Trophoblast cell (in vitro differentiated cells and primary cell): ENCODE measurements at regions not wholly inside any gene's neighbourhood (a gene's known extent, or its start where the extent isn't known, plus 50 kb on each side); places are given as distances from the start of the nearest gene placed in this dataset.

Experiments used
- DNase-seq, 2 donors: peaks; one replicate each; pipeline ENCODE4 v3.0.0-alpha.2; 2016
- H2AFZ ChIP-seq: 2 replicates; pipeline ENCODE4 v1.6.1; 2013; ENCODE audit warnings: low read length, moderate library complexity, mild to moderate bottlenecking; ENCODE audit not compliant: insufficient read depth, poor library complexity
- H2AK5ac ChIP-seq: 2 replicates; pipeline ENCODE4 v1.6.1; 2013; ENCODE audit warnings: mild to moderate bottlenecking, low read length
- H2BK120ac ChIP-seq: 2 replicates; pipeline ENCODE4 v1.6.1; 2013; ENCODE audit warnings: low read length, mild to moderate bottlenecking, moderate library complexity; ENCODE audit not compliant: insufficient read depth, poor library complexity
- H2BK12ac ChIP-seq: 2 replicates; pipeline ENCODE4 v1.6.1; 2013; ENCODE audit warnings: mild to moderate bottlenecking, low read length, moderate library complexity
- H2BK5ac ChIP-seq: 2 replicates; pipeline ENCODE4 v1.6.1; 2013; ENCODE audit warnings: low read length, low read depth, moderate library complexity, mild to moderate bottlenecking; ENCODE audit not compliant: poor library complexity
- H3K14ac ChIP-seq: 2 replicates; pipeline ENCODE4 v1.6.1; 2013; ENCODE audit warnings: mild to moderate bottlenecking, low read length
- H3K18ac ChIP-seq: 2 replicates; pipeline ENCODE4 v1.6.1; 2013; ENCODE audit warnings: mild to moderate bottlenecking, low read length
- H3K23ac ChIP-seq: 2 replicates; pipeline ENCODE4 v1.6.1; 2013; ENCODE audit warnings: low read length
- H3K27ac ChIP-seq: 2 replicates; pipeline ENCODE4 v1.5.1; 2013; ENCODE audit warnings: low read depth, mild to moderate bottlenecking, inconsistent platforms, low read length, moderate library complexity
- H3K27me3 ChIP-seq: 2 replicates; pipeline ENCODE4 v1.6.1; 2013; ENCODE audit warnings: inconsistent platforms, mild to moderate bottlenecking, low read length, moderate library complexity; ENCODE audit not compliant: insufficient read depth
- H3K36me3 ChIP-seq, 2 experiments: 1 replicate in 1 of 2; 2 replicates in 1 of 2; pipeline ENCODE4 v1.6.1; 2013; ENCODE audit warnings: low read length in 2 of 2, mild to moderate bottlenecking in 2 of 2, moderate library complexity in 1 of 2; ENCODE audit not compliant: insufficient read depth in 2 of 2, control insufficient read depth in 1 of 2
- H3K4ac ChIP-seq: 2 replicates; pipeline ENCODE4 v1.6.1; 2013; ENCODE audit warnings: low read depth, mild to moderate bottlenecking, low read length, moderate library complexity
- H3K4me1 ChIP-seq, 2 experiments: 1 replicate in 1 of 2; 2 replicates in 1 of 2; pipeline ENCODE4 v1.6.1; 2013; ENCODE audit warnings: low read length in 2 of 2, mild to moderate bottlenecking in 2 of 2, moderate library complexity in 1 of 2; ENCODE audit not compliant: insufficient read depth in 2 of 2, control insufficient read depth in 1 of 2
- H3K4me2 ChIP-seq: 2 replicates; pipeline ENCODE4 v1.6.1; 2013; ENCODE audit warnings: inconsistent platforms, mild to moderate bottlenecking, low read length, moderate library complexity
- H3K4me3 ChIP-seq: 2 replicates; pipeline ENCODE4 v1.5.1; 2013; ENCODE audit warnings: mild to moderate bottlenecking, low read depth, low read length, inconsistent platforms
- H3K79me1 ChIP-seq: one replicate; pipeline ENCODE4 v1.6.1; 2013; ENCODE audit warnings: low read length
- H3K79me2 ChIP-seq: 2 replicates; pipeline ENCODE4 v1.6.1; 2013; ENCODE audit warnings: low read length, mild to moderate bottlenecking; ENCODE audit not compliant: control insufficient read depth, insufficient read depth, poor library complexity
- H3K9ac ChIP-seq: 2 replicates; pipeline ENCODE4 v1.6.1; 2013; ENCODE audit warnings: mild to moderate bottlenecking, low read length
- H3K9me3 ChIP-seq: 2 replicates; pipeline ENCODE4 v1.6.1; 2013; ENCODE audit warnings: low read depth, mild to moderate bottlenecking, control low read depth, inconsistent platforms, low read length; ENCODE audit not compliant: insufficient read depth
- H4K12ac ChIP-seq: 2 replicates; pipeline ENCODE4 v1.6.1; 2013; ENCODE audit warnings: low read depth, mild to moderate bottlenecking, low read length, moderate library complexity
- H4K8ac ChIP-seq: 2 replicates; pipeline ENCODE4 v1.6.1; 2013; ENCODE audit warnings: low read depth, mild to moderate bottlenecking, low read length, moderate library complexity
- H4K91ac ChIP-seq: one replicate; pipeline ENCODE4 v1.6.1; 2013; ENCODE audit warnings: low read depth, mild to moderate bottlenecking, low read length, moderate library complexity
- WGBS: extraction: QIAGEN DNeasy Blood & Tissue Kit; methylation state at CpG from one replicate; pipeline ENCODE4 v1.1.7; 2013; ENCODE audit warnings: missing lambda C conversion rate; ENCODE audit not compliant: insufficient read length, insufficient coverage; ENCODE audit errors: extremely low coverage; 5-methylcytosine and 5-hydroxymethylcytosine counted together

- Histone ChIP-seq H3K79me2 (no peaks in the 10 kb centered on the region), H3K23ac (no peak overlapping the region), H2BK120ac (no peak overlapping the region), H3K4ac (no peak overlapping the region), H3K9me3 (no peaks in the 10 kb centered on the region), H2BK12ac (no peak overlapping the region), H3K27ac (no peak overlapping the region), H4K91ac (no peak overlapping the region), H4K12ac (no peak overlapping the region), H3K36me3 (no peaks in the 10 kb centered on the region), H4K8ac (no peak overlapping the region), H2AK5ac (no peak overlapping the region), H3K79me1 (no peaks in the 10 kb centered on the region), H2AFZ (no peak overlapping the region), H3K9ac (no peak overlapping the region), H3K4me1 (no peaks in the 10 kb centered on the region), H2BK5ac (no peak overlapping the region), H3K18ac (no peak overlapping the region), H3K4me3 (no peak overlapping the region), H3K14ac (no peak overlapping the region), H3K4me2 (no peak overlapping the region), H3K27me3 (no peaks in the 10 kb centered on the region)
- WGBS, result no CpG with 5 or more reads among the region's 3 CpGs
- no peak for DNase-seq
Measured at GRCh38 chr5:96264047-96264446, 169.0 kb downstream of the PCSK1 start.

GRCh38 chr5:96262105-96262504, 170.9 kb downstream of the PCSK1 start:
- Histone ChIP-seq H3K4ac (no peak overlapping the region), H4K91ac (no peak overlapping the region), H2AK5ac (no peak overlapping the region), H3K23ac (no peak overlapping the region), H3K27ac (no peak overlapping the region), H3K18ac (no peak overlapping the region), H2BK12ac (no peak overlapping the region), H4K8ac (no peak overlapping the region), H3K36me3 (no peaks in the 10 kb centered on the region), H3K9me3 (no peaks in the 10 kb centered on the region), H3K14ac (no peak overlapping the region), H2BK120ac (no peak overlapping the region), H3K4me3 (no peak overlapping the region), H3K27me3 (no peaks in the 10 kb centered on the region), H2AFZ (no peak overlapping the region), H3K79me1 (no peaks in the 10 kb centered on the region), H3K4me1 (no peaks in the 10 kb centered on the region), H4K12ac (no peak overlapping the region), H2BK5ac (no peak overlapping the region), H3K79me2 (no peaks in the 10 kb centered on the region), H3K4me2 (no peak overlapping the region), H3K9ac (no peak overlapping the region)
- peak in 1 of 2 donors; percentile 63 for DNase-seq
- WGBS, result no CpG with 5 or more reads among the region's 3 CpGs

- Histone ChIP-seq H2AK5ac (no peak overlapping the region), H3K4ac (no peak overlapping the region), H2BK120ac (no peak overlapping the region), H3K18ac (no peak overlapping the region), H3K9ac (no peak overlapping the region), H2AFZ (no peak overlapping the region), H4K8ac (no peak overlapping the region), H4K91ac (no peak overlapping the region), H3K9me3 (no peaks in the 10 kb centered on the region), H3K27ac (no peak overlapping the region), H3K4me1 (no peaks in the 10 kb centered on the region), H3K27me3 (no peaks in the 10 kb centered on the region), H3K14ac (no peak overlapping the region), H2BK12ac (no peak overlapping the region), H3K23ac (no peak overlapping the region), H4K12ac (no peak overlapping the region), H3K79me1 (no peaks in the 10 kb centered on the region), H3K79me2 (no peaks in the 10 kb centered on the region), H3K36me3 (no peaks in the 10 kb centered on the region), H3K4me3 (no peak overlapping the region), H3K4me2 (no peak overlapping the region), H2BK5ac (no peak overlapping the region)
- no peak for DNase-seq
- no CpG with 5 or more reads among the region's 5 CpGs for WGBS
Measured at GRCh38 chr5:96260009-96260408, 173.0 kb downstream of the PCSK1 start.

GRCh38 chr5:96259151-96259772, 173.8 kb downstream of the PCSK1 start:
- no peak overlapping the region for H2BK12ac ChIP-seq

More at GRCh38 chr5:96259151-96259772, 173.8 kb downstream of the PCSK1 start:
- Histone ChIP-seq H4K91ac (no peak overlapping the region), H2AFZ (no peak overlapping the region), H2BK5ac (no peak overlapping the region), H3K79me1 (no peaks in the 10 kb centered on the region), H4K12ac (no peak overlapping the region), H3K4me2 (no peak overlapping the region), H2BK120ac (no peak overlapping the region), H3K4me1 (no peaks in the 10 kb centered on the region), H3K9ac (no peak overlapping the region), H2AK5ac (no peak overlapping the region), H3K14ac (no peak overlapping the region), H3K23ac (no peak overlapping the region), H3K27ac (no peak overlapping the region), H4K8ac (no peak overlapping the region), H3K18ac (no peak overlapping the region), H3K9me3 (no peaks in the 10 kb centered on the region), H3K4ac (no peak overlapping the region), H3K4me3 (no peak overlapping the region), H3K36me3 (no peaks in the 10 kb centered on the region), H3K27me3 (no peaks in the 10 kb centered on the region), H3K79me2 (no peaks in the 10 kb centered on the region)
- WGBS, result no CpG with 5 or more reads among the region's 2 CpGs
- no peak for DNase-seq
